CD4-positive, alpha-beta T cell treated with Interleukin-12 subunit alpha and Interleukin-12 subunit beta, for 1 hour (primary cell): ENCODE measurements at regions not wholly inside any gene's neighbourhood (a gene's known extent, or its start where the extent isn't known, plus 50 kb on each side); places are given as distances from the start of the nearest gene placed in this dataset.
"Not testable (repeated sequence)": the region's sequence is repeated elsewhere in the genome, so short reads cannot be mapped to it uniquely, and the experiment has no call there.

Source experiments
- DNase-seq: peaks from one replicate; pipeline ENCODE4 v3.0.0-alpha.2; 2020

GRCh38 chr6:164345806-164346496 is 931.4 kb downstream of the QKI start:
- DNase-seq: no peak

GRCh38 chr6:164345327-164345726 is 930.8 kb downstream of the QKI start:
- DNase-seq: no peak

- no peak for DNase-seq
Observed at GRCh38 chr6:164344801-164345291, 930.3 kb downstream of the QKI start.

- DNase-seq: not testable (repeated sequence)
Observed at GRCh38 chr6:164339442-164339841, 924.9 kb downstream of the QKI start.

GRCh38 chr6:164337925-164338397 is 923.4 kb downstream of the QKI start:
- no peak for DNase-seq

GRCh38 chr6:164337024-164337924 is 922.8 kb downstream of the QKI start:
- DNase-seq: no peak

- no peak for DNase-seq
Observed at GRCh38 chr6:164336455-164336854, 921.9 kb downstream of the QKI start.

GRCh38 chr6:164331026-164331425 is 916.5 kb downstream of the QKI start:
- DNase-seq: no peak

GRCh38 chr6:164325168-164325567 is 910.6 kb downstream of the QKI start:
- DNase-seq: no peak

- DNase-seq: no peak
Observed at GRCh38 chr6:164322533-164322932, 908.0 kb downstream of the QKI start.

- DNase-seq: no peak
Observed at GRCh38 chr6:164321297-164321696, 906.8 kb downstream of the QKI start.

GRCh38 chr6:164315376-164315775 is 900.9 kb downstream of the QKI start:
- DNase-seq: no peak

- no peak for DNase-seq
Observed at GRCh38 chr6:164308339-164308738, 893.8 kb downstream of the QKI start.

- no peak for DNase-seq
Observed at GRCh38 chr6:164303102-164303964, 888.8 kb downstream of the QKI start.

GRCh38 chr6:164296411-164296810 is 881.9 kb downstream of the QKI start:
- DNase-seq: no peak

GRCh38 chr6:164294047-164294784 is 879.7 kb downstream of the QKI start:
- no peak for DNase-seq

GRCh38 chr6:164291224-164291623 is 876.7 kb downstream of the QKI start:
- DNase-seq: no peak

- no peak for DNase-seq
Observed at GRCh38 chr6:164290101-164290500, 875.6 kb downstream of the QKI start.

GRCh38 chr6:164286011-164286410 is 871.5 kb downstream of the QKI start:
- DNase-seq: no peak

GRCh38 chr6:164283574-164283973 is 869.1 kb downstream of the QKI start:
- no peak for DNase-seq

- no peak for DNase-seq
Observed at GRCh38 chr6:164276211-164276610, 861.7 kb downstream of the QKI start.

- DNase-seq: no peak
Observed at GRCh38 chr6:164275773-164276172, 861.3 kb downstream of the QKI start.
